Stomach (tissue), 8 donors: ENCODE measurements at regions not wholly inside any gene's neighbourhood (a gene's known extent, or its start where the extent isn't known, plus 50 kb on each side); places are given as distances from the start of the nearest gene placed in this dataset.

Experiments
- DNase-seq, 2 donors: peaks; one replicate each; pipeline versions ENCODE4 v3.0.0 to v3.0.0-alpha.2; 2013 to 2019
- H3K27ac ChIP-seq, 5 donors: fragments of 200-600 bp in 4 of 5; sonication (generic) in 4 of 5; one replicate each; pipeline ENCODE4 v1.5.1; 2013 to 2019; ENCODE audit warnings: mild to moderate bottlenecking in 1 of 5, moderate library complexity in 1 of 5
- H3K27me3 ChIP-seq, 3 donors: fragments of 200-600 bp; sonication (generic); one replicate each; pipeline ENCODE4 v1.5.1; 2017 to 2019; ENCODE audit warnings: mixed run types in 1 of 3
- H3K36me3 ChIP-seq, 4 donors: fragments of 200-600 bp; sonication (generic); 1 replicate in 3 of 4; 2 replicates in 1 of 4; pipeline ENCODE4 v1.5.1; 2016 to 2019
- H3K4me1 ChIP-seq, 4 donors: fragments of 200-600 bp; sonication (generic); one replicate each; pipeline ENCODE4 v1.5.1; 2016 to 2019
- H3K4me3 ChIP-seq, 4 donors: fragments of 200-600 bp; sonication (generic) in 3 of 4; one replicate each; pipeline ENCODE4 v1.5.1; 2016 to 2019; ENCODE audit warnings: mild to moderate bottlenecking in 1 of 4
- H3K9me3 ChIP-seq, 4 donors: fragments of 200-600 bp; sonication (generic); one replicate each; pipeline ENCODE4 v1.5.1; 2016 to 2019
- EP300 ChIP-seq: sonication (generic); formaldehyde crosslinking; IDR thresholded peaks from one replicate; pipeline ENCODE4 v1.6.1; 2017; ENCODE audit warnings: antibody characterized with exemption
- POLR2A ChIP-seq, 4 donors: fragments of 450-650 bp; IDR thresholded peaks; one replicate each; pipeline ENCODE4 v1.6.1; 2016; ENCODE audit warnings: antibody characterized with exemption in 4 of 4, control low read depth in 2 of 4, mild to moderate bottlenecking in 1 of 4, moderate library complexity in 1 of 4
- POLR2AphosphoS5 ChIP-seq, 3 donors: sonication (generic); formaldehyde crosslinking; IDR thresholded peaks; one replicate each; pipeline ENCODE4 v1.6.1; 2016; ENCODE audit warnings: antibody characterized with exemption in 3 of 3
- WGBS, 5 donors: extraction: QIAGEN DNeasy Blood & Tissue Kit in 3 of 5; methylation state at CpG; one replicate each; pipeline versions ENCODE4 v1.1.5 to v1.1.7; 2013 to 2018; 5-methylcytosine and 5-hydroxymethylcytosine counted together
- intact Hi-C: fragments of 100-400 bp; cut with DNase I; formaldehyde crosslinking; loops from one replicate; pipeline ENCODE4 v1.15.1; 2023; ENCODE audit warnings: low total_unique reads
- TF ChIP-seq, protein P1 (sequence below), 7 experiments: fragments of 450-650 bp in 4 of 7; fragments of 200-600 bp in 3 of 7; sonication (generic) in 3 of 7; IDR thresholded peaks; one replicate each; pipeline ENCODE4 v1.5.1; 2016 to 2019; ENCODE audit warnings: antibody characterized with exemption in 7 of 7, control low read depth in 2 of 7, mild to moderate bottlenecking in 1 of 7
- donor health status: healthy with polysubstance abuse.
- donor health status: Bipolar disorder and iron deficiency.
- donor health status: healthy.

DNA sequence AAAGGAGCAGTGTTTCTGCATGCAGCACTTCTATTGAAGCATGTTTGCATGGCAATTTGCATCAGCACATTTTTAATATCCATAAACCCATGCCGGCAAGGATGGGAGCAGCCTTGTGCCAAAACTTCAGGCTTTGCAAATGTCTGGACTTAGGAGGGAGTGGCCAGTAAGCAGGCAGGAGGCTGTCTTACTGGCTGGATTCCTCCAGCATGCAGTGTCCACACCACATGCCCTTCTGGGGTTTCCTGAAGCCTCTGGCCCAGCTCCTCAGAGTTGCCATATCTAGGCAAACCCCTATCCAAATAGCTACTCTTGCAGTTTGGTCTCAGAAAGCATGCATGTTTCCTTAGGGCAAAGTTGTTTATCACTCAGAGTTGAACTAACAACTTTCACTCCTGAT lies 139.1 kb upstream of the MRPS22 start:
- TF ChIP-seq POLR2AphosphoS5 (IDR thresholded peaks at IDR 0.05) (no peak), EP300 (no peak), POLR2A (IDR thresholded peaks at IDR 0.05) (no peak)
- TF ChIP-seq, protein P1, sequence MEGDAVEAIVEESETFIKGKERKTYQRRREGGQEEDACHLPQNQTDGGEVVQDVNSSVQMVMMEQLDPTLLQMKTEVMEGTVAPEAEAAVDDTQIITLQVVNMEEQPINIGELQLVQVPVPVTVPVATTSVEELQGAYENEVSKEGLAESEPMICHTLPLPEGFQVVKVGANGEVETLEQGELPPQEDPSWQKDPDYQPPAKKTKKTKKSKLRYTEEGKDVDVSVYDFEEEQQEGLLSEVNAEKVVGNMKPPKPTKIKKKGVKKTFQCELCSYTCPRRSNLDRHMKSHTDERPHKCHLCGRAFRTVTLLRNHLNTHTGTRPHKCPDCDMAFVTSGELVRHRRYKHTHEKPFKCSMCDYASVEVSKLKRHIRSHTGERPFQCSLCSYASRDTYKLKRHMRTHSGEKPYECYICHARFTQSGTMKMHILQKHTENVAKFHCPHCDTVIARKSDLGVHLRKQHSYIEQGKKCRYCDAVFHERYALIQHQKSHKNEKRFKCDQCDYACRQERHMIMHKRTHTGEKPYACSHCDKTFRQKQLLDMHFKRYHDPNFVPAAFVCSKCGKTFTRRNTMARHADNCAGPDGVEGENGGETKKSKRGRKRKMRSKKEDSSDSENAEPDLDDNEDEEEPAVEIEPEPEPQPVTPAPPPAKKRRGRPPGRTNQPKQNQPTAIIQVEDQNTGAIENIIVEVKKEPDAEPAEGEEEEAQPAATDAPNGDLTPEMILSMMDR (IDR thresholded peaks at IDR 0.05): no peak
- no peaks in the 10 kb centered on the region for H3K36me3 ChIP-seq
- 59 to 85% (median 67%) methylated on average over 1 of the region's 1 CpG for WGBS, 5 donors
- H3K4me1 ChIP-seq: peaks cover 0 to 1% (median 0%) of the 10 kb centered on the region in 4 donors
- H3K9me3 ChIP-seq: no peaks in the 10 kb centered on the region
- peaks cover 0 to 6% (median 0%) of the 10 kb centered on the region in 3 donors for H3K27me3 ChIP-seq
- no peak overlapping the region for H3K4me3 ChIP-seq
- DNase-seq: no peak
- no peak overlapping the region for H3K27ac ChIP-seq
- intact Hi-C loops: no loop called here

DNA sequence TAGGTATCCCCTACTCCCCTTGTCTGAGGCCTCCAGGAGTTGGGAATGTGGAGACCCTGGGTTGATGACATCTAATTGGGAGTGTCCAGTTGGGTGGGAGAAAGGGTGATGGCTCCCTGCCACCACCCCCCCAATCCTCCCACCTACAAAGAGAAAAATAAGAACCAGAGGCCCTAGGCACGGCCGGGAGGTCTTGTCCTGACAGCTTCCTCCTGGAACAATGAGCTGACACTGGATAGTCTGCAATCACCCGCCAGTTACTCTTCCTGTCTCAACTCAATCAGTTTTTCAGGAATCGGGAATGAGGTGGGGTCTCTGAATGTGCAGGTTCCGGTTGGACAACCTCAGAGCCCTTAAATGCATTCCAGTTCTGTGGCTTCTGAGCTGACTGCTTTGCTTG lies 129.9 kb upstream of the MRPS22 start:
- Histone ChIP-seq H3K36me3 (no peaks in the 10 kb centered on the region), H3K9me3 (peaks cover 0 to 8% (median 4%) of the 10 kb centered on the region in 4 donors), H3K4me1 (no peaks in the 10 kb centered on the region), H3K27ac (no peak overlapping the region), H3K4me3 (no peak overlapping the region), H3K27me3 (no peaks in the 10 kb centered on the region)
- TF ChIP-seq EP300: no peak
- TF ChIP-seq, protein P1 (IDR thresholded peaks at IDR 0.05): no peak
- TF ChIP-seq POLR2A (IDR thresholded peaks at IDR 0.05): no peak
- no peak for TF ChIP-seq POLR2AphosphoS5 (IDR thresholded peaks at IDR 0.05)
- 59 to 74% (median 63%) methylated on average over 5 of the region's 5 CpGs for WGBS, 5 donors
- intact Hi-C loops: no loop called here
- DNase-seq: no peak

DNA sequence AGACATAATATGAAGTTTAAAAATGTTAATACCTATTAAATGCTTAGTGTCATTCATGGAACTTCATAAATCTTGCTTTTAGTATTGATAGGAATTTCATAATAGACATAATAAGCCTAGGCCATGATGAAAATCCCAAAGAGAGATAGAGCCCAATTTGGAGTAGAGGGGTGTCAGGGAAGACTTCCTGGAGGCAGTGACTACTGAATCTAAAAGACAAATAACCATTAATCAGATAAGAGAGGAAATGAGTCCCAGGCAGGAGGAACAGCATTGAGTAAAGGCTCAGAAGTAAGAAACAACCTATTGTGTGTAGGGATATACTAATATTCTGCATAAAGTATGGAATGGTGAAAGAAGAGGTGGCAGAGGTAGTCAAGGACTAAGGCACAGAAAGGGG lies 126.9 kb upstream of the MRPS22 start:
- no peaks in the 10 kb centered on the region for H3K27me3 ChIP-seq
- no peaks in the 10 kb centered on the region for H3K4me1 ChIP-seq
- H3K27ac ChIP-seq: no peak overlapping the region
- intact Hi-C loops: no loop called here
- no peaks in the 10 kb centered on the region for H3K36me3 ChIP-seq
- H3K9me3 ChIP-seq: peaks cover 0 to 14% (median under 1%) of the 10 kb centered on the region in 4 donors
- H3K4me3 ChIP-seq: no peak overlapping the region
- DNase-seq: no peak
- no peak for TF ChIP-seq POLR2A (IDR thresholded peaks at IDR 0.05)
- TF ChIP-seq, protein P1 (IDR thresholded peaks at IDR 0.05): no peak
- TF ChIP-seq POLR2AphosphoS5 (IDR thresholded peaks at IDR 0.05): no peak
- no peak for TF ChIP-seq EP300

DNA sequence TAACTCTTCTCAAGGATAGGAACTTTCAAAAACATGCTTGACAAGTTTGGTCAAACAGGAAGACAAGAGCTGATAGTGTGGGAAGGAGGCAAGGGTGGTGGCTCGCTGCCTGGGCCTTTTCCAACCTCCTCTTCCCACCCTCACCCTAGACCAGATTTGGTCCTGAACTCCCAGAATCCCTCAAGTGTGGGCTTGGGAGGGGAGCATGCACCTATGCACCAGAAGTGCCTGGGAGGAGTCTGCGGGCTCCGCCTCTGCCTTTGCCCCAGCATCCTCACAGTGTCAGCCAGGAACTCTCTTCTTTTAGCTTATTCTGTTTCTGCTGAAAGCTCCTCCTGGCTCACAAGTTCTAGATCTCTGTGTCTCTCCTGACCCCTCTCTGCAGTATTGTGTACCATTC lies 126.2 kb upstream of the MRPS22 start:
- no peak for DNase-seq
- Histone ChIP-seq H3K4me3 (no peak overlapping the region), H3K27ac (no peak overlapping the region), H3K27me3 (peaks cover 0 to 4% (median 0%) of the 10 kb centered on the region in 3 donors), H3K4me1 (no peaks in the 10 kb centered on the region), H3K9me3 (peaks cover 0 to 10% (median 0%) of the 10 kb centered on the region in 4 donors), H3K36me3 (no peaks in the 10 kb centered on the region)
- intact Hi-C loops: no loop called here
- WGBS, 5 donors: 77 to 86% (median 82%) methylated on average over 3 of the region's 3 CpGs
- TF ChIP-seq POLR2A (IDR thresholded peaks at IDR 0.05): no peak
- TF ChIP-seq, protein P1 (IDR thresholded peaks at IDR 0.05): no peak
